Occipital lobe (tissue), 2 donors: ENCODE measurements at regions not wholly inside any gene's neighbourhood (a gene's known extent, or its start where the extent isn't known, plus 50 kb on each side); places are given as distances from the start of the nearest gene placed in this dataset. TPM values are rescaled to one million over a fixed set of nuclear protein-coding genes. Genes with fewer than 3 reads are reported as not detected.

Experiments
- DNase-seq: peaks from one replicate; lab custom pipeline; 2025; lab: John Stamatoyannopoulos, UW
- small RNA-seq: library from RNA; depleted of rRNA; stranded (forward); fragments of <200 nt; gene quantifications from one replicate; pipeline ENCODE3, GENCODE V24; 2014

GRCh38 chr6:159351707-159352106 is 182.5 kb downstream of the FNDC1 start:
- no peak for DNase-seq

GRCh38 chr6:159349915-159350314 is 180.7 kb downstream of the FNDC1 start:
- DNase-seq = no peak

DNA sequence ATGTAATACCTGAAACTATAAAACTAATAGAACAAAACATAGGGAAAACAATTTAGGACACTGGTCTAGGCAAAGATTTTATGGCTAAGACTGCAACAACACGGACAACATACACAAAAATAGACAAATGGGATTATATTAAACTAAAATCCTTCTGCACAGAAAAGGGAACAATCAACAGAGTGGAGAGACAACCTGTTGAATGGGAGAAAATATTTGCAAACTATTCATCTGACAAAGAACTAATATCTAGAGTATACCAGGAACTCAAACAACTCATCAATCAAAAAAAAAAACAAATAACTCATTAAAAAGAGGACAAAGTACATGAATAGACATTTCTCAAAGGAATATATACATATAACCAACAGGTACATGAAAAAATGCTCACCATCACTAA is 174.5 kb downstream of the FNDC1 start:
- no peak for DNase-seq

- DNase-seq = no peak
Measured at GRCh38 chr6:159342146-159342545, 172.9 kb downstream of the FNDC1 start.

- no peak for DNase-seq
Measured at GRCh38 chr6:159334068-159334467, 164.9 kb downstream of the FNDC1 start.

GRCh38 chr6:159331451-159331850 is 162.3 kb downstream of the FNDC1 start:
- no peak for DNase-seq

DNA sequence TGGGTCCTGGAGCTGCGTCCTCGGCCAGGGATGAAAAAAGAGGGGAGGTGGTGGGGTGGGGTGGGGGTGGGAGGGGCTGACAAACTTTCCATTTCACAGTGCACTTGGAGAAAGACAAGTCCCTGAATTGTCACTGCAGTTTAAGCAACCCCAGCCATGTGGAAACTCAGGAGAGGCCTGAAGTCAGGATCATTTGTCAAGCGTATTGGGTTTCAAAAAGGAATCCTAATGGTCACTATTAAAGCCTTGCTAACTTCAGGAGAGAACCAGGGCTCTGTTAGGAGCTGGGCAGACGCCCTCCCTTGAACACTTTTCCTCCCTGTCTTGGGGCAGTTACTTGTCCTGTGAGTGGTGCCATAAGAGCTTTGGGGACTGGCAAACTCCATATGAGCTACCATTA is 159.9 kb downstream of the FNDC1 start:
- DNase-seq = no peak

GRCh38 chr6:159328052-159328451 is 158.9 kb downstream of the FNDC1 start:
- no peak for DNase-seq

DNA sequence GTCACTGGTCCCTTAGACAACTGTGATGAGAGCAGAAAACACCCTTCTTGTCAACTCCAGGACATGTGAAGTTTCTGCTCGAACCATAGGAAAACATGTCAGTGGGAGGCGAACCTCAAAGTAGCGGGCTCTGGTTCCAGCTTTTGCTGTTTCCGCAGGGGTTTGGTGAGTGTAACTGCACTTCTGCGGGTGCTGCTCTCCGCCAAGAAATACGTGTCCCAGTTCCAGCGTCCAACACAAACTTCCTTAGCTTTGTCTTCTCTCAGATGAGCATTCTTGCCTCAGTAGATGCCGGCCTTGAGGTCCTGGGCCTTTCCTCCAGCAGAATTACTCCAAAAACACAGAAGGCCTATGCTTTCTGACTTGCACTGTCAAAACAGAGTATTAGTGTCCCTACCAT is 156.3 kb downstream of the FNDC1 start:
- no peak for DNase-seq

DNA sequence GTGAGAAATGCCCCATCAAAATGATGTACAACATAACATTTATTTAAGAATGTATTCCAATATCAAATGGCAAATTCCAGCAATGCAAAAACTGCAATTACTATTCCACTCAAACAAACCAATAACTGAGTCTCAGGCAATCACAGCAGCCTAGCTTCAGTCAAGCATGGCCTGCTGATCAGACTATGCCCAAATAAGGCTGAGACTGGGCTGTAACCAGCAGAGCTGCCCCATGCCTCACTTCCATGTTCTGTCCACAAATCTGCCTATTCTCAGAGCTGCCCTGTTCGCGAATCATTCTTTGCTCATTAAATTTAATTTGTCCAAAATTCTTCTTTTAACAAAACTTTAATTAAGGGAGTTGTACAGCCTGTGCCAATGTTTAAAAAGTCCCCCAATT is 155.4 kb downstream of the FNDC1 start:
- DNase-seq = no peak

Small RNA genes lying in the stretch of these regions (small RNA-seq; reads per million reads assigned to genes)
- not detected for gene AL078604.3
